ENCODE measurements at regions not wholly inside any gene's neighbourhood (a gene's known extent, or its start where the extent isn't known, plus 50 kb on each side); places are given as distances from the start of the nearest gene placed in this dataset.
"Not testable (repeated sequence)": the region's sequence is repeated elsewhere in the genome, so short reads cannot be mapped to it uniquely, and the experiment has no call there.

- H4K20me1 ChIP-seq (ENCODE audit: control insufficient read depth, insufficient read depth, low read depth, low read length): no peaks in the 10 kb centered on the region
- no peaks in the 10 kb centered on the region for H3K9me3 ChIP-seq (ENCODE audit: control insufficient read depth, insufficient read depth, low read length)
- TF ChIP-seq CTCF (IDR thresholded peaks at IDR 0.05; ENCODE audit: low read depth, low read length, poor library complexity, severe bottlenecking) (no peak), EZH2phosphoT487 (IDR thresholded peaks at IDR 0.05; ENCODE audit: borderline replicate concordance, low read length) (no peak)
- no peaks in the 10 kb centered on the region for H3F3A ChIP-seq (ENCODE audit: control insufficient read depth, insufficient read depth)
- H3K4me1 ChIP-seq (ENCODE audit: control insufficient read depth, low read length): no peaks in the 10 kb centered on the region
- no peaks in the 10 kb centered on the region for H3K27me3 ChIP-seq (ENCODE audit: control insufficient read depth, low read length)
- no peaks in the 10 kb centered on the region for H3K36me3 ChIP-seq (ENCODE audit: control insufficient read depth, low read length)
- no peak overlapping the region for H3K4me2 ChIP-seq (ENCODE audit: low read length)
- no peak overlapping the region for H3K27ac ChIP-seq (ENCODE audit: low read depth, low read length)
- no peaks in the 10 kb centered on the region for H3K9me2 ChIP-seq (replicated peaks; ENCODE audit: control insufficient read depth, low read length)
- no peaks in the 10 kb centered on the region for H3K79me2 ChIP-seq (ENCODE audit: control insufficient read depth, low read length)
- H3K4me3 ChIP-seq (ENCODE audit: low read length): no peak overlapping the region
These were observed 473.0 kb downstream of the BCKDHB start for GRCh38 chr6:80579391-80580023.

GRCh38 chr6:80573320-80573719, 466.8 kb downstream of the BCKDHB start:
- H3K9me2 ChIP-seq (replicated peaks; ENCODE audit: control insufficient read depth, low read length); H3K27me3 ChIP-seq (ENCODE audit: control insufficient read depth, low read length); H3K4me1 ChIP-seq (ENCODE audit: control insufficient read depth, low read length); H3K79me2 ChIP-seq (ENCODE audit: control insufficient read depth, low read length); H3F3A ChIP-seq (ENCODE audit: control insufficient read depth, insufficient read depth); H4K20me1 ChIP-seq (ENCODE audit: control insufficient read depth, insufficient read depth, low read depth, low read length); H3K4me2 ChIP-seq (ENCODE audit: low read length); H3K36me3 ChIP-seq (ENCODE audit: control insufficient read depth, low read length); H3K9me3 ChIP-seq (ENCODE audit: control insufficient read depth, insufficient read depth, low read length); H3K4me3 ChIP-seq (ENCODE audit: low read length); H3K27ac ChIP-seq (ENCODE audit: low read depth, low read length): not testable (repeated sequence)

- Histone ChIP-seq H3K9me3 (ENCODE audit: control insufficient read depth, insufficient read depth, low read length) (no peaks in the 10 kb centered on the region), H3K4me1 (ENCODE audit: control insufficient read depth, low read length) (no peaks in the 10 kb centered on the region), H3K4me3 (ENCODE audit: low read length) (no peak overlapping the region), H3F3A (ENCODE audit: control insufficient read depth, insufficient read depth) (no peaks in the 10 kb centered on the region), H3K9me2 (replicated peaks; ENCODE audit: control insufficient read depth, low read length) (no peaks in the 10 kb centered on the region), H3K4me2 (ENCODE audit: low read length) (no peak overlapping the region), H3K79me2 (ENCODE audit: control insufficient read depth, low read length) (no peaks in the 10 kb centered on the region), H3K36me3 (ENCODE audit: control insufficient read depth, low read length) (no peaks in the 10 kb centered on the region), H3K27me3 (ENCODE audit: control insufficient read depth, low read length) (no peaks in the 10 kb centered on the region), H4K20me1 (ENCODE audit: control insufficient read depth, insufficient read depth, low read depth, low read length) (no peaks in the 10 kb centered on the region), H3K27ac (ENCODE audit: low read depth, low read length) (no peak overlapping the region)
- TF ChIP-seq EZH2phosphoT487 (IDR thresholded peaks at IDR 0.05; ENCODE audit: borderline replicate concordance, low read length): no peak
- TF ChIP-seq CTCF (IDR thresholded peaks at IDR 0.05; ENCODE audit: low read depth, low read length, poor library complexity, severe bottlenecking): no peak
These were observed 459.9 kb downstream of the BCKDHB start for GRCh38 chr6:80566361-80566760.

- H3K27me3 ChIP-seq (ENCODE audit: control insufficient read depth, low read length): no peaks in the 10 kb centered on the region
- H3K9me2 ChIP-seq (replicated peaks; ENCODE audit: control insufficient read depth, low read length): no peaks in the 10 kb centered on the region
- TF ChIP-seq EZH2phosphoT487 (IDR thresholded peaks at IDR 0.05; ENCODE audit: borderline replicate concordance, low read length): no peak
- no peaks in the 10 kb centered on the region for H4K20me1 ChIP-seq (ENCODE audit: control insufficient read depth, insufficient read depth, low read depth, low read length)
- H3K4me2 ChIP-seq (ENCODE audit: low read length): no peak overlapping the region
- H3K4me3 ChIP-seq (ENCODE audit: low read length): no peak overlapping the region
- no peaks in the 10 kb centered on the region for H3K79me2 ChIP-seq (ENCODE audit: control insufficient read depth, low read length)
- H3K27ac ChIP-seq (ENCODE audit: low read depth, low read length): no peak overlapping the region
- H3K9me3 ChIP-seq (ENCODE audit: control insufficient read depth, insufficient read depth, low read length): no peaks in the 10 kb centered on the region
- no peaks in the 10 kb centered on the region for H3K4me1 ChIP-seq (ENCODE audit: control insufficient read depth, low read length)
- no peaks in the 10 kb centered on the region for H3F3A ChIP-seq (ENCODE audit: control insufficient read depth, insufficient read depth)
- no peaks in the 10 kb centered on the region for H3K36me3 ChIP-seq (ENCODE audit: control insufficient read depth, low read length)
These were observed 446.7 kb downstream of the BCKDHB start for GRCh38 chr6:80553071-80553740.

Data from DOHH2 (cell line).